ENCODE measurements at regions not wholly inside any gene's neighbourhood (a gene's known extent, or its start where the extent isn't known, plus 50 kb on each side); places are given as distances from the start of the nearest gene placed in this dataset.

DNA sequence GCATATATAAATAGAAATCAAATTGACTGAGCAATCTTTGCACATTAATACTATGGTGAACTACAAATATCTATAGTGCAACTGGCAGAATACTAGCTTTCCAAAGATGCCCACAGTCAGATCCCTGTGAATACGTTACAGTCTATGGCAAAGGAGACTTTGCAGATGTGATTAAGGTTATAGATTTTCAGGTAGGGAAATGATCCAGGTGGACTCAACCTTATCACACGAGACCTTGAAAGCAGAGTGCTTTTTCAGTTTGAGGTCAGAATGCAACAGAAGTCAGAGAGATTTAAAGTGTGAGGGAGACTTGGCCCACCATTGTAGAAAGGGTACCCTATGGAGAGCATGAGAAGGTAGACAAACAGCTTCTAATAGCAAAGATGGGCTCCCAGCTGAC, 122.6 kb downstream of the TRIB2 start:
- DNase-seq (ENCODE audit: low spot score) = no peak
- TF ChIP-seq, protein P1, sequence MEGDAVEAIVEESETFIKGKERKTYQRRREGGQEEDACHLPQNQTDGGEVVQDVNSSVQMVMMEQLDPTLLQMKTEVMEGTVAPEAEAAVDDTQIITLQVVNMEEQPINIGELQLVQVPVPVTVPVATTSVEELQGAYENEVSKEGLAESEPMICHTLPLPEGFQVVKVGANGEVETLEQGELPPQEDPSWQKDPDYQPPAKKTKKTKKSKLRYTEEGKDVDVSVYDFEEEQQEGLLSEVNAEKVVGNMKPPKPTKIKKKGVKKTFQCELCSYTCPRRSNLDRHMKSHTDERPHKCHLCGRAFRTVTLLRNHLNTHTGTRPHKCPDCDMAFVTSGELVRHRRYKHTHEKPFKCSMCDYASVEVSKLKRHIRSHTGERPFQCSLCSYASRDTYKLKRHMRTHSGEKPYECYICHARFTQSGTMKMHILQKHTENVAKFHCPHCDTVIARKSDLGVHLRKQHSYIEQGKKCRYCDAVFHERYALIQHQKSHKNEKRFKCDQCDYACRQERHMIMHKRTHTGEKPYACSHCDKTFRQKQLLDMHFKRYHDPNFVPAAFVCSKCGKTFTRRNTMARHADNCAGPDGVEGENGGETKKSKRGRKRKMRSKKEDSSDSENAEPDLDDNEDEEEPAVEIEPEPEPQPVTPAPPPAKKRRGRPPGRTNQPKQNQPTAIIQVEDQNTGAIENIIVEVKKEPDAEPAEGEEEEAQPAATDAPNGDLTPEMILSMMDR (IDR thresholded peaks at IDR 0.05; ENCODE audit: unreplicated experiment) = no peak
- Mint-ChIP-seq H3K27me3 (ENCODE audit: unreplicated experiment) (no peaks in the 10 kb centered on the region), H3K4me1 (ENCODE audit: unreplicated experiment) (no peaks in the 10 kb centered on the region), H3K27ac (ENCODE audit: unreplicated experiment) (no peak overlapping the region), H3K9me3 (ENCODE audit: unreplicated experiment) (no peaks in the 10 kb centered on the region), H3K36me3 (ENCODE audit: low read depth, unreplicated experiment) (no peaks in the 10 kb centered on the region), H3K4me3 (ENCODE audit: unreplicated experiment) (no peak overlapping the region)

DNA sequence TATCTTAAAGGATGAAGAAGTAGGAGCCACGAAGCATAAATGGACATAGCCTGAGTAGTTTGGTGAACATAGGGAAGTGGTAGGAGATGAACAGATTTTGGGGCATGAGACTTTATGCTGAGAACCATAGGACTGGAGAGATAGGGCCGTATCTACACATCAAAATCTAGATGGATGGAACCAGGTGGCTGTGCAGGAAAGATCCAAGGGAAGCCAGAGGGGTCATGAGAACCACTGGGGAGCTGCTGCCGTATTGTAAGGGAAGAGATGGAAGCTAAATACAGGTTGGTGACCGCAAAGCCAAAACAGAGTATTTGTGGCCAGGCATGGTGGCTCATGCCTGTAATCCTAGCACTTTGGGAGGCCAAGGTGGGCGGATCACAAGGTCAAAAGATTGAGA, 124.3 kb downstream of the TRIB2 start:
- Mint-ChIP-seq H3K36me3 (ENCODE audit: low read depth, unreplicated experiment) (no peaks in the 10 kb centered on the region), H3K4me1 (ENCODE audit: unreplicated experiment) (no peaks in the 10 kb centered on the region), H3K9me3 (ENCODE audit: unreplicated experiment) (no peaks in the 10 kb centered on the region), H3K27ac (ENCODE audit: unreplicated experiment) (no peak overlapping the region), H3K27me3 (ENCODE audit: unreplicated experiment) (no peaks in the 10 kb centered on the region), H3K4me3 (ENCODE audit: unreplicated experiment) (no peak overlapping the region)
- TF ChIP-seq, protein P1 (IDR thresholded peaks at IDR 0.05; ENCODE audit: unreplicated experiment) = no peak
- no peak for DNase-seq (ENCODE audit: low spot score)

DNA sequence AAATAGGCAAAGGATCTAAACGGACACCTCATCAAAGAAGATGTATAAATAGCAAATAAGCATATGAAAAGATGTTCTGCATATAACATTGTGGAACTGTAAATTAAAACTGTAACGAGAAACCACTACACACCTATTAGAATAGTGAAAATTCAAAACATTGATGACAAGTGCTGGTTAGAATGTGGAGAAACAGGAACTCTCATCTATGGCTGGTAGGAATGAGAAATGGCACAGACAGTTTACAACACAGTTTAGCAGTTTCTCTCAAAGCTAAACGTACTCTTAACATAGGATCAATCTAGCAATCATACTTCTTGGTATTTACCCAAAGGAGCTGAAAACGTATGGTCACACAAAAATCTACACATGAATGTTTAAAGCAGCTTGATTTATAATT, 126.2 kb downstream of the TRIB2 start:
- no peaks in the 10 kb centered on the region for H3K4me1 Mint-ChIP-seq (ENCODE audit: unreplicated experiment)
- H3K27me3 Mint-ChIP-seq (ENCODE audit: unreplicated experiment) = no peaks in the 10 kb centered on the region
- TF ChIP-seq, protein P1 (IDR thresholded peaks at IDR 0.05; ENCODE audit: unreplicated experiment) = no peak
- no peak overlapping the region for H3K4me3 Mint-ChIP-seq (ENCODE audit: unreplicated experiment)
- H3K9me3 Mint-ChIP-seq (ENCODE audit: unreplicated experiment) = no peaks in the 10 kb centered on the region
- H3K27ac Mint-ChIP-seq (ENCODE audit: unreplicated experiment) = no peak overlapping the region
- no peaks in the 10 kb centered on the region for H3K36me3 Mint-ChIP-seq (ENCODE audit: low read depth, unreplicated experiment)
- no peak for DNase-seq (ENCODE audit: low spot score)

DNA sequence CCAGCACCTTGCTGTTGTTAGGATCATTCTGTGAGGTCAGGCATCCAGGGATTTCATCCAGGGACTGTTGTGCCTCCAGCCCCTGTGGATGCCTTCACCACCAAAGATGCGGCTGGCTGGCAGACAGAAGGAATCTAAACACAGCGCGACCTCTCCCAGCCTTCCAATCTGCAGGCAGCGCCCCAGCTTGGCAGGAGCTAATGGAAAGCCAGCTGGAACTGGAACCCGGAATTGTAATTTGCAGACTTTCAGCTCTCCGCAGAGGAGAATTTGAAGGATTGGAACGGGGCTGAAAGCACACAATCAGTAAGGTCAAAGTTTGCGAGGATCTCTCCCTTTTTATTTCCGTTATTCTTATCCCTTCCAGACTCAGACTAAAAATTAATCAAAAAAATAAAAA, 127.8 kb downstream of the TRIB2 start:
- DNase-seq (ENCODE audit: low spot score) = no peak
- TF ChIP-seq, protein P1 (IDR thresholded peaks at IDR 0.05; ENCODE audit: unreplicated experiment) = no peak
- H3K4me3 Mint-ChIP-seq (ENCODE audit: unreplicated experiment) = no peak overlapping the region

DNA sequence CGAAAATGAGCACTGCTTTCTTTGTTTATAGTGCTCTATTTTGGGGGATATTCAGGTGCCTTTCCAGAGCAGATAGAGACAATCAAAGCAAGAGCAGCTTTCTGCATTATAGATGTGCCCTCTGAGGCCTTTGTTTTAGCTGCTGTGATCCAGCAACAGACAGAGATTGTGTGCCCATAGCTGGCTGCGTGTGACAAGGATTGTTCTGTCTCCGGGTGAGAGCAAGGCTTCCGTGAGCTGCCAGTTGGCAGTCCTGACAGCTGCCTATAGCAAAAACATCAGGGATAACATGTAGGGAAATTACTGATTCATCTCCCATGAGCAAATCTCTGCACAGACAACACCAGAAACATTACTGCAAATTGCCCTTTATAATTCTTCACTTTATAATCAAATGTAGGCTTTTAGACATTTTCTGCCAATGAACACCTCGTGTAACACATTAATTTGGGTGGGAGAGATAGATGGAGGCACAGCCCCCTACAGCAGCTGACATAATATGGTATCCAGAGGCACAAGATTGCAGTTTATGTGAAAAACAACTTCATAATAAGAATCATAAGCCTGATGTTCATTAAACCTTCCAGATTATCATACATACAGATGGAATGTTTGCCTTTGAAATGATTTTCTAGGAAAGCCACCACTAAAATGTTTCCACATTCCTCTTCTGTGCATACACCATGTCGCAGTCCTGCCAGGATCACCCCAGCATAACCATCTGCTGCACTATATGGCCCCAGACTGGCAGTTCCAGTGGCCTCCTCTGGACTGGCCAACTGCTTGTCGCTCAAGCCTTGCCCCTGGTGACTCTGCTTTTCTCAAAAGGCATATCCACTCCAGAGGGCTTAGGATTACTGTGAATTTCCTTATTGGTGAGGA, 131.2 kb downstream of the TRIB2 start:
- H3K4me1 Mint-ChIP-seq (ENCODE audit: unreplicated experiment) = no peaks in the 10 kb centered on the region
- no peaks in the 10 kb centered on the region for H3K36me3 Mint-ChIP-seq (ENCODE audit: low read depth, unreplicated experiment)
- H3K9me3 Mint-ChIP-seq (ENCODE audit: unreplicated experiment) = no peaks in the 10 kb centered on the region
- no peak for DNase-seq (ENCODE audit: low spot score)
- no peak overlapping the region for H3K27ac Mint-ChIP-seq (ENCODE audit: unreplicated experiment)
- no peak overlapping the region for H3K4me3 Mint-ChIP-seq (ENCODE audit: unreplicated experiment)
- TF ChIP-seq, protein P1 (IDR thresholded peaks at IDR 0.05; ENCODE audit: unreplicated experiment) = no peak
- no peaks in the 10 kb centered on the region for H3K27me3 Mint-ChIP-seq (ENCODE audit: unreplicated experiment)

More for the DNA sequence above, 127.8 kb downstream of the TRIB2 start:
- no peaks in the 10 kb centered on the region for H3K27me3 Mint-ChIP-seq (ENCODE audit: unreplicated experiment)
- no peaks in the 10 kb centered on the region for H3K4me1 Mint-ChIP-seq (ENCODE audit: unreplicated experiment)
- H3K27ac Mint-ChIP-seq (ENCODE audit: unreplicated experiment) = no peak overlapping the region
- H3K9me3 Mint-ChIP-seq (ENCODE audit: unreplicated experiment) = no peaks in the 10 kb centered on the region
- no peaks in the 10 kb centered on the region for H3K36me3 Mint-ChIP-seq (ENCODE audit: low read depth, unreplicated experiment)
